ENCODE measurements at regions not wholly inside any gene's neighbourhood (a gene's known extent, or its start where the extent isn't known, plus 50 kb on each side); places are given as distances from the start of the nearest gene placed in this dataset.
"Not testable (repeated sequence)": the region's sequence is repeated elsewhere in the genome, so short reads cannot be mapped to it uniquely, and the experiment has no call there.

DNA sequence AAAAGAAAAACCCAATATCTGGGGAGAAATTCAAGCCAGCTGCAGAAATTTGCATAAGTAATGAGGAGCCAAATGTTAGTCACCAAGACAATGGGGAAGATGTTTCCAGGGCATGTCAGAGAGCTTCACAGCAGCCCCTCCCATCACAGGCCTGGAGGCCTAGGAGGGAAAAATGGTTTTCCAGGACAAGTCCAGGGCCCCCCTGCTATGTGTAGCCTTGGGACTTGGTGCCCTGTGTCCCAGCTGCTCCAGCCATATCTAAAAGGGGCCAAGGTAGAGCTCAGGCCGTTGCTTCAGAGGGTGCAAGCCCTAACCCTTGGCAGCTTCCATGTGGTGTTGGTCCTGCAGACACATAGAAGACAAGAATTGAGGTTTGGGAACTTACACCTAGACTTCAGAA lies 76.9 kb downstream of the CCDC59 start:
- not testable (repeated sequence) for TF ChIP-seq CTCF (IDR thresholded peaks at IDR 0.05; ENCODE audit: low read length); EZH2 (optimal IDR thresholded peaks at IDR 0.05; ENCODE audit: low read depth, low read length); EZH2phosphoT487 (IDR thresholded peaks at IDR 0.05; ENCODE audit: low read length)

Measured in MM.1S (cell line).